ENCODE measurements at regions not wholly inside any gene's neighbourhood (a gene's known extent, or its start where the extent isn't known, plus 50 kb on each side); places are given as distances from the start of the nearest gene placed in this dataset.
"Not testable (repeated sequence)": the region's sequence is repeated elsewhere in the genome, so short reads cannot be mapped to it uniquely, and the experiment has no call there.

DNA sequence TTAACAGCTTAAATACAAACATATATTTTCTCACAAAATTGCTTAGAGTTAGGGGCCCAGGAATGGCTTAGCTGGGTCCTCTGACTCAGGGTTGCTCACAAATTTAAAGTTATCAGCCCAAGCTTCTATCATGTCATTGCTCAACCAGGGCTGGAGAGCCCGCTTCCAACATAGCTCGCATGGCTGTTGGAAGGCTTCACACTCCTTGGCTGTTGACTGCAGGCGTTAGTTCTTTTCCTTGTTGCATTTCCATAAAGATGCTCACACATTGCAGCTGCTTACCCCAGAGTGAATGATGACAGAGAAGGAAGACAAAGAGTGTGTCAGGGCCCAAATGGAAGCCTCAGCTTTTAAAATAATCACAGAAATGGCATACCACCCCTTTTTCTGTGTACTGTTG lies 62.9 kb upstream of the TFPI start:
- H3K4me3 Mint-ChIP-seq (ENCODE audit: low read depth, unreplicated experiment): no peak overlapping the region
- BruUV-seq (replicated peaks): no TSS peak

GRCh38 chr2:187617905-187618304 lies 63.7 kb upstream of the TFPI start:
- BruUV-seq (replicated peaks): no TSS peak
- Mint-ChIP-seq H3K36me3 (ENCODE audit: insufficient read depth, unreplicated experiment) (no peaks in the 10 kb centered on the region), H3K4me1 (ENCODE audit: low read depth, unreplicated experiment) (no peaks in the 10 kb centered on the region), H3K9me3 (ENCODE audit: low read depth, unreplicated experiment) (no peaks in the 10 kb centered on the region), H3K27me3 (ENCODE audit: unreplicated experiment) (no peaks in the 10 kb centered on the region), H3K27ac (ENCODE audit: unreplicated experiment) (no peak overlapping the region), H3K4me3 (ENCODE audit: low read depth, unreplicated experiment) (no peak overlapping the region)
- DNase-seq: no peak
- CTCF ChIA-PET: interaction anchor here (0.5 kb wide), 1 partner anchor 19 kb away, joined by 5 read pairs; no protein-coding TSS in a partner anchor
- no peak for TF ChIP-seq CTCF (IDR thresholded peaks at IDR 0.05; ENCODE audit: unreplicated experiment)
- intact Hi-C loops (cut with micrococcal nuclease; ENCODE audit: unreplicated experiment): no loop called here

More for the DNA sequence above, 62.9 kb upstream of the TFPI start:
- Mint-ChIP-seq H3K27ac (ENCODE audit: unreplicated experiment) (no peak overlapping the region), H3K4me1 (ENCODE audit: low read depth, unreplicated experiment) (no peaks in the 10 kb centered on the region), H3K27me3 (ENCODE audit: unreplicated experiment) (no peaks in the 10 kb centered on the region), H3K36me3 (ENCODE audit: insufficient read depth, unreplicated experiment) (no peaks in the 10 kb centered on the region), H3K9me3 (ENCODE audit: low read depth, unreplicated experiment) (no peaks in the 10 kb centered on the region)
- CTCF ChIA-PET: no interaction called here
- TF ChIP-seq CTCF (IDR thresholded peaks at IDR 0.05; ENCODE audit: unreplicated experiment): no peak
- intact Hi-C loops (cut with micrococcal nuclease; ENCODE audit: unreplicated experiment): no loop called here
- no peak for DNase-seq

- DNase-seq: no peak
- no TSS peak for BruUV-seq (replicated peaks)
- CTCF ChIA-PET: no interaction called here
Measured at GRCh38 chr2:187618813-187619212, 64.6 kb upstream of the TFPI start.

DNA sequence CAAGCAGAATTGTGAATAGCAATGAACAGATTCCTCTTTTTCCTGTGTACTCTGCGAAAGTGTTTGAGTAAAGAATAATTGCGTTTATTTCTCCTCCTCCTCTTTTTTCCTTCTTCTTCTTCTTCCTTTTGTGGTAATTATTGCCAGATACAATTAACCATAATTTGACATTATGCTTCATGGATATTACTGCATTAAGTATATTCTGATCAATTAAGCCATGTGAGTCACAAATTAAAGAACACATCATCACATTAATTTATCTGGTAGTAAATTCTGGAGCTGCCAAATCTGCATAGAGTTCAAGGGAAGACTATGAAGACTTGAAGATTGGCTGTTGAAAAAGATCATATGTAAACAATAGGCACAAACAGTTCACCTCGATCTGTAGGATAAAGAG lies 72.9 kb upstream of the TFPI start:
- H3K4me1 Mint-ChIP-seq (ENCODE audit: low read depth, unreplicated experiment): no peaks in the 10 kb centered on the region
- TF ChIP-seq CTCF (IDR thresholded peaks at IDR 0.05; ENCODE audit: unreplicated experiment): no peak
- H3K36me3 Mint-ChIP-seq (ENCODE audit: insufficient read depth, unreplicated experiment): no peaks in the 10 kb centered on the region
- H3K27me3 Mint-ChIP-seq (ENCODE audit: unreplicated experiment): no peaks in the 10 kb centered on the region
- BruUV-seq (replicated peaks): no TSS peak
- CTCF ChIA-PET: no interaction called here
- H3K27ac Mint-ChIP-seq (ENCODE audit: unreplicated experiment): no peak overlapping the region
- peaks cover 7% of the 10 kb centered on the region for H3K9me3 Mint-ChIP-seq (ENCODE audit: low read depth, unreplicated experiment)
- intact Hi-C loops (cut with micrococcal nuclease; ENCODE audit: unreplicated experiment): no loop called here
- no peak overlapping the region for H3K4me3 Mint-ChIP-seq (ENCODE audit: low read depth, unreplicated experiment)
- DNase-seq: no peak

More at GRCh38 chr2:187618813-187619212, 64.6 kb upstream of the TFPI start:
- TF ChIP-seq CTCF (IDR thresholded peaks at IDR 0.05; ENCODE audit: unreplicated experiment): no peak
- Mint-ChIP-seq H3K36me3 (ENCODE audit: insufficient read depth, unreplicated experiment) (no peaks in the 10 kb centered on the region), H3K27ac (ENCODE audit: unreplicated experiment) (no peak overlapping the region), H3K4me3 (ENCODE audit: low read depth, unreplicated experiment) (no peak overlapping the region), H3K27me3 (ENCODE audit: unreplicated experiment) (no peaks in the 10 kb centered on the region), H3K9me3 (ENCODE audit: low read depth, unreplicated experiment) (no peaks in the 10 kb centered on the region), H3K4me1 (ENCODE audit: low read depth, unreplicated experiment) (no peaks in the 10 kb centered on the region)
- intact Hi-C loops (cut with micrococcal nuclease; ENCODE audit: unreplicated experiment): no loop called here

DNA sequence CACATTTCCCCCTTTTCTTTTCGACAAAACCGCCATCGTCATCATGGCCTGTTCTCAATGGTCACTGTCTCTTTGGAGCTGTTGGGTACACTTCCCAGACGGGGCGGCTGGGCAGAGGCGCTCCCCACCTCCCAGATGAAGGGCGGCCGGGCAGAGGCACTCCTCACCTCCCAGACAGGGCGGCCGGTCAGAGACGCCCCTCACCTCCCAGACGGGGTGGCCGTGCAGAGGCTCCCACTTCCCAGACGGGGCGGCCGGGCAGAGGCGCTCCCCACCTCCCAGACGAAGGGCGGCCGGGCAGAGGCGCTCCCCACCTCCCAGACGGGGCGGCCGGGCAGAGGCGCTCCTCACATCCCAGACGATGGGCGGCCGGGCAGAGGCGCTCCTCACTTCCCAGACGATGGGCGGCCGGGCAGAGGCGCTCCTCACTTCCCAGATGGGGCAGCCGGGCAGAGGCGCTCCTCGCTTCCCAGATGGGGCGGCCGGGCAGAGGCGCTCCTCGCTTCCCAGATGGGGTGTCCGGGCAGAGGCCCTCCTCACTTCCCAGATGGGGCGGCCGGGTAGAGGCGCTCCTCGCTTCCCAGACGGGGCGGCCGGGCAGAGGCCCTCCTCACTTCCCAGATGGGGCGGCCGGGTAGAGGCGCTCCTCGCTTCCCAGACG lies 82.6 kb upstream of the TFPI start:
- H3K27ac Mint-ChIP-seq (ENCODE audit: unreplicated experiment); H3K9me3 Mint-ChIP-seq (ENCODE audit: low read depth, unreplicated experiment); H3K36me3 Mint-ChIP-seq (ENCODE audit: insufficient read depth, unreplicated experiment); H3K4me3 Mint-ChIP-seq (ENCODE audit: low read depth, unreplicated experiment); intact Hi-C loops (cut with micrococcal nuclease; ENCODE audit: unreplicated experiment); DNase-seq; H3K4me1 Mint-ChIP-seq (ENCODE audit: low read depth, unreplicated experiment); BruUV-seq (replicated peaks); H3K27me3 Mint-ChIP-seq (ENCODE audit: unreplicated experiment); CTCF ChIA-PET: not testable (repeated sequence)

GRCh38 chr2:187637392-187637740 lies 83.1 kb upstream of the TFPI start:
- H3K4me1 Mint-ChIP-seq (ENCODE audit: low read depth, unreplicated experiment); H3K27me3 Mint-ChIP-seq (ENCODE audit: unreplicated experiment); DNase-seq; H3K36me3 Mint-ChIP-seq (ENCODE audit: insufficient read depth, unreplicated experiment); H3K4me3 Mint-ChIP-seq (ENCODE audit: low read depth, unreplicated experiment); CTCF ChIA-PET; intact Hi-C loops (cut with micrococcal nuclease; ENCODE audit: unreplicated experiment); H3K27ac Mint-ChIP-seq (ENCODE audit: unreplicated experiment); H3K9me3 Mint-ChIP-seq (ENCODE audit: low read depth, unreplicated experiment); BruUV-seq (replicated peaks): not testable (repeated sequence)

- H3K36me3 Mint-ChIP-seq (ENCODE audit: insufficient read depth, unreplicated experiment); H3K27me3 Mint-ChIP-seq (ENCODE audit: unreplicated experiment); CTCF ChIA-PET; intact Hi-C loops (cut with micrococcal nuclease; ENCODE audit: unreplicated experiment); BruUV-seq (replicated peaks); DNase-seq; H3K27ac Mint-ChIP-seq (ENCODE audit: unreplicated experiment); H3K4me1 Mint-ChIP-seq (ENCODE audit: low read depth, unreplicated experiment); H3K4me3 Mint-ChIP-seq (ENCODE audit: low read depth, unreplicated experiment); H3K9me3 Mint-ChIP-seq (ENCODE audit: low read depth, unreplicated experiment): not testable (repeated sequence)
Measured at GRCh38 chr2:187637771-187638170, 83.5 kb upstream of the TFPI start.
